H1 (cell line): ENCODE measurements at regions not wholly inside any gene's neighbourhood (a gene's known extent, or its start where the extent isn't known, plus 50 kb on each side); places are given as distances from the start of the nearest gene placed in this dataset.

Experiments used
- CTCF ChIA-PET: fragments of 300-600 bp; sonication (Branson Sonifier 250); formaldehyde crosslinking; loops from one replicate; lab custom pipeline; 2021; ENCODE audit not compliant: partially characterized antibody; lab: Charles Lee
- POLR2A ChIA-PET: fragments of 300-600 bp; sonication (Branson Sonifier 250); formaldehyde crosslinking; loops from one replicate; lab custom pipeline; 2021; ENCODE audit warnings: inconsistent platforms; ENCODE audit not compliant: partially characterized antibody; lab: Charles Lee
- DNase-seq, 2 experiments: peaks; one replicate each; pipeline versions ENCODE4 v3.0.0 to v3.0.0-alpha.2; 2010 to 2022; ENCODE audit warnings: low spot score in 2 of 2, low read depth in 1 of 2, mixed read lengths in 1 of 2
- FAIRE-seq: peaks from 2 replicates; lab custom pipeline; 2011; peaks lifted over from hg19 to GRCh38; lab: Jason Lieb, UNC
- H2AFZ ChIP-seq: 2 replicates; pipeline ENCODE4 v1.8.1; 2012; ENCODE audit warnings: low read length, inconsistent platforms
- H2AK5ac ChIP-seq: 2 replicates; pipeline ENCODE4 v1.6.1; 2013; ENCODE audit warnings: low read depth, low read length
- H2BK120ac ChIP-seq: replicated peaks from 2 replicates; pipeline ENCODE3; 2013; ENCODE audit warnings: low read depth, low read length, inconsistent platforms
- H2BK12ac ChIP-seq: 2 replicates; pipeline ENCODE4 v1.6.1; 2013; ENCODE audit warnings: low read depth, low read length
- H2BK15ac ChIP-seq: 2 replicates; pipeline ENCODE4 v1.6.1; 2013; ENCODE audit warnings: low read length
- H2BK20ac ChIP-seq: 2 replicates; pipeline ENCODE4 v1.6.1; 2013; ENCODE audit warnings: low read length
- H2BK5ac ChIP-seq: 2 replicates; pipeline ENCODE4 v1.6.1; 2013; ENCODE audit warnings: low read depth, low read length
- H3K14ac ChIP-seq: 2 replicates; pipeline ENCODE4 v1.6.1; 2013; ENCODE audit warnings: inconsistent platforms; ENCODE audit not compliant: insufficient read length
- H3K18ac ChIP-seq: 2 replicates; pipeline ENCODE4 v1.6.1; 2013; ENCODE audit warnings: low read length; ENCODE audit errors: extremely low read depth
- H3K23ac ChIP-seq: 2 replicates; pipeline ENCODE4 v1.6.1; 2013; ENCODE audit warnings: inconsistent platforms; ENCODE audit not compliant: insufficient read length
- H3K23me2 ChIP-seq: 2 replicates; pipeline ENCODE4 v1.6.1; 2013; ENCODE audit warnings: low read depth, low read length
- H3K27ac ChIP-seq: 2 replicates; pipeline ENCODE4 v1.6.1; 2011; ENCODE audit warnings: low read depth, low read length, inconsistent platforms
- H3K27me3 ChIP-seq, 4 experiments: replicated peaks in 1 of 4; 1 replicate in 1 of 4; 2 replicates in 3 of 4; pipeline versions ENCODE4 v1.6.1 to v1.8.1; 2011 to 2013; ENCODE audit warnings: low read length in 3 of 4, mild to moderate bottlenecking in 3 of 4, inconsistent platforms in 2 of 4, mixed read lengths in 2 of 4, moderate library complexity in 1 of 4; ENCODE audit not compliant: control insufficient read depth in 3 of 4, insufficient read depth in 3 of 4; ENCODE audit errors: extremely low read depth in 1 of 4
- H3K36me3 ChIP-seq, 4 experiments: 2 replicates each; pipeline versions ENCODE4 v1.6.1 to v1.8.1; 2011 to 2013; ENCODE audit warnings: mild to moderate bottlenecking in 4 of 4, low read length in 3 of 4, moderate library complexity in 2 of 4, control low read depth in 1 of 4, inconsistent platforms in 1 of 4; ENCODE audit not compliant: insufficient read depth in 4 of 4, control insufficient read depth in 2 of 4
- H3K4ac ChIP-seq: replicated peaks from 2 replicates; pipeline ENCODE3; 2013; ENCODE audit warnings: low read length, low read depth, mixed read lengths, inconsistent platforms; ENCODE audit not compliant: insufficient read length
- H3K4me1 ChIP-seq, 4 experiments: replicated peaks in 1 of 4; 1 replicate in 1 of 4; 2 replicates in 3 of 4; pipeline versions ENCODE4 v1.6.1 to v1.8.1; 2011 to 2013; ENCODE audit warnings: low read length in 3 of 4, inconsistent platforms in 2 of 4, mixed read lengths in 1 of 4; ENCODE audit not compliant: insufficient read depth in 4 of 4, control insufficient read depth in 3 of 4
- H3K4me2 ChIP-seq, 2 experiments: 2 replicates each; pipeline versions ENCODE4 v1.6.1 to v1.8.1; 2011 to 2013; ENCODE audit warnings: low read depth in 2 of 2, low read length in 2 of 2, control low read depth in 1 of 2, inconsistent platforms in 1 of 2, mild to moderate bottlenecking in 1 of 2; ENCODE audit not compliant: insufficient read depth in 1 of 2
- H3K4me3 ChIP-seq, 4 experiments: fragments of 200-600, 300-600 bp in 1 of 4; sonication (generic), shearing (Covaris generic), sonication (Bioruptor Twin) in 1 of 4; 2 replicates each; pipeline versions ENCODE4 v1.5.1 to v1.8.1; 2011 to 2016; ENCODE audit warnings: low read length in 4 of 4, low read depth in 3 of 4, control low read depth in 2 of 4, inconsistent platforms in 2 of 4, mild to moderate bottlenecking in 2 of 4, mixed read lengths in 1 of 4, moderate library complexity in 1 of 4; ENCODE audit not compliant: insufficient read depth in 2 of 4; ENCODE audit errors: extremely low read depth in 1 of 4
- H3K56ac ChIP-seq: replicated peaks from 2 replicates; pipeline ENCODE3; 2013; ENCODE audit warnings: low read depth, mild to moderate bottlenecking, mixed read lengths, low read length, inconsistent platforms; ENCODE audit not compliant: insufficient read length
- H3K79me1 ChIP-seq: 2 replicates; pipeline ENCODE4 v1.6.1; 2013; ENCODE audit warnings: low read depth, low read length, control low read depth
- H3K79me2 ChIP-seq, 2 experiments: 2 replicates each; pipeline versions ENCODE4 v1.6.1 to v1.8.1; 2012 to 2013; ENCODE audit warnings: low read length in 2 of 2, mild to moderate bottlenecking in 2 of 2, inconsistent platforms in 1 of 2; ENCODE audit not compliant: insufficient read depth in 2 of 2, control insufficient read depth in 1 of 2
- H3K9ac ChIP-seq, 4 experiments: replicated peaks in 1 of 4; 1 replicate in 1 of 4; 2 replicates in 3 of 4; pipeline versions ENCODE4 v1.6.1 to v1.8.1; 2011 to 2013; ENCODE audit warnings: low read depth in 3 of 4, low read length in 3 of 4, control low read depth in 2 of 4, mild to moderate bottlenecking in 2 of 4, moderate library complexity in 2 of 4, inconsistent platforms in 1 of 4; ENCODE audit errors: extremely low read depth in 1 of 4
- H3K9me3 ChIP-seq, 2 experiments: 2 replicates each; pipeline versions ENCODE4 v1.6.1 to v1.8.1; 2012 to 2013; ENCODE audit warnings: mild to moderate bottlenecking in 2 of 2, moderate library complexity in 2 of 2, control low read depth in 1 of 2, inconsistent platforms in 1 of 2, low read depth in 1 of 2, low read length in 1 of 2, mixed read lengths in 1 of 2; ENCODE audit not compliant: insufficient read depth in 2 of 2
- H4K20me1 ChIP-seq, 2 experiments: replicated peaks in 1 of 2; 2 replicates each; pipeline versions ENCODE3 to v1.8.1; 2011 to 2013; ENCODE audit warnings: inconsistent platforms in 2 of 2, low read length in 2 of 2, mild to moderate bottlenecking in 1 of 2; ENCODE audit not compliant: insufficient read depth in 2 of 2, control insufficient read depth in 1 of 2
- H4K5ac ChIP-seq: 2 replicates; pipeline ENCODE4 v1.6.1; 2013; ENCODE audit warnings: low read length, low read depth, mixed read lengths, inconsistent platforms; ENCODE audit not compliant: insufficient read length
- H4K8ac ChIP-seq: 2 replicates; pipeline ENCODE4 v1.8.0; 2013; ENCODE audit warnings: mild to moderate bottlenecking, moderate library complexity, low read length, inconsistent platforms; ENCODE audit not compliant: insufficient read depth; ENCODE audit errors: extremely low read depth
- H4K91ac ChIP-seq: replicated peaks from 2 replicates; pipeline ENCODE3; 2013; ENCODE audit warnings: low read length, mixed read lengths, inconsistent platforms; ENCODE audit not compliant: insufficient read length
- ATF3 ChIP-seq: IDR thresholded peaks from 2 replicates; pipeline ENCODE4 v1.6.1; 2011; ENCODE audit warnings: low read depth, mild to moderate bottlenecking, low read length; ENCODE audit not compliant: insufficient read depth
- BCL11A ChIP-seq, 2 experiments: IDR thresholded peaks; one replicate each; pipeline ENCODE4 v1.6.1; 2011; ENCODE audit warnings: low read depth in 2 of 2, low read length in 2 of 2, mild to moderate bottlenecking in 2 of 2
- EP300 ChIP-seq, 2 experiments: IDR thresholded peaks; 1 replicate in 1 of 2; 2 replicates in 1 of 2; pipeline ENCODE4 v1.6.1; 2011 to 2012; ENCODE audit warnings: low read depth in 2 of 2, low read length in 2 of 2, mild to moderate bottlenecking in 2 of 2, borderline replicate concordance in 1 of 2, inconsistent platforms in 1 of 2, moderate library complexity in 1 of 2
- HDAC2 ChIP-seq, 2 experiments: fragments of 300-600 bp in 1 of 2; sonication (generic) in 1 of 2; IDR thresholded peaks; 2 replicates each; pipeline ENCODE4 v1.6.1; 2011 to 2012; ENCODE audit warnings: low read depth in 2 of 2, low read length in 2 of 2, mild to moderate bottlenecking in 2 of 2, moderate library complexity in 2 of 2, borderline replicate concordance in 1 of 2, inconsistent platforms in 1 of 2
- JUN ChIP-seq: IDR thresholded peaks from 2 replicates; pipeline ENCODE4 v1.6.1; 2011; ENCODE audit warnings: low read depth, mild to moderate bottlenecking, improper control_type of control experiment, low read length
- NANOG ChIP-seq: IDR thresholded peaks from 2 replicates; pipeline ENCODE4 v1.6.1; 2011; ENCODE audit warnings: low read length, low read depth, mild to moderate bottlenecking, inconsistent platforms; ENCODE audit not compliant: insufficient read depth, poor library complexity, severe bottlenecking
- POLR2AphosphoS5 ChIP-seq: IDR thresholded peaks from 2 replicates; pipeline ENCODE4 v1.6.1; 2011; ENCODE audit warnings: low read depth, low read length
- RBBP5 ChIP-seq: IDR thresholded peaks from 2 replicates; pipeline ENCODE4 v1.7.1; 2012; ENCODE audit warnings: low read depth, mild to moderate bottlenecking, inconsistent platforms, low read length, moderate library complexity, borderline replicate concordance
- RNF2 ChIP-seq: fragments of 200-900, 300-1000 bp; sonication (generic); IDR thresholded peaks from 2 replicates; pipeline ENCODE4 v1.7.1; 2016; ENCODE audit warnings: borderline replicate concordance, low read depth, mild to moderate bottlenecking, antibody characterized with exemption, low read length; ENCODE audit not compliant: poor library complexity, severe bottlenecking; ENCODE audit errors: missing control alignments
- SIN3A ChIP-seq, 2 experiments: IDR thresholded peaks in 1 of 2; conservative IDR thresholded peaks in 1 of 2; 2 replicates each; pipeline ENCODE4 v1.6.1; 2011 to 2012; ENCODE audit warnings: low read length in 2 of 2, improper control_type of control experiment in 1 of 2, low read depth in 1 of 2, mild to moderate bottlenecking in 1 of 2
- TAF7 ChIP-seq: optimal IDR thresholded peaks from 2 replicates; pipeline ENCODE3; 2011; ENCODE audit warnings: low read depth, mild to moderate bottlenecking, inconsistent platforms, low read length, moderate library complexity, borderline replicate concordance
- TBP ChIP-seq: IDR thresholded peaks from 2 replicates; pipeline ENCODE4 v1.6.1; 2011; ENCODE audit warnings: low read depth, low read length, improper control_type of control experiment
- WGBS, 2 experiments: shearing (Covaris generic) in 1 of 2; methylation state at CpG; one replicate each; pipeline versions ENCODE4 v1.1.6 to v1.1.7; 2013 to 2015; ENCODE audit warnings: low lambda C conversion rate in 2 of 2, mixed read lengths in 2 of 2, inconsistent platforms in 1 of 2, low coverage in 1 of 2, missing lambda C conversion rate in 1 of 2; ENCODE audit not compliant: insufficient replicate concordance in 2 of 2, insufficient coverage in 1 of 2, insufficient read length in 1 of 2; ENCODE audit errors: extremely low coverage in 1 of 2, missing lambda C conversion rate in 1 of 2; 5-methylcytosine and 5-hydroxymethylcytosine counted together

- Histone ChIP-seq H2BK5ac (no peak overlapping the region), H3K23ac (no peak overlapping the region), H3K4me2 (no peak overlapping the region), H3K14ac (no peak overlapping the region), H2BK15ac (no peak overlapping the region), H3K4me1 (peaks cover 0 to 3% (median 1%) of the 10 kb centered on the region in 4 experiments; a peak in 3 of 7 replicates), H3K79me1 (no peaks in the 10 kb centered on the region), H3K79me2 (no peaks in the 10 kb centered on the region), H3K9ac (no peak overlapping the region), H4K91ac (no peak overlapping the region), H4K20me1 (no peaks in the 10 kb centered on the region), H3K9me3 (no peaks in the 10 kb centered on the region), H3K23me2 (no peaks in the 10 kb centered on the region), H3K4ac (no peak overlapping the region), H3K18ac (no peak overlapping the region), H2AFZ (no peak overlapping the region), H4K8ac (no peak overlapping the region), H3K56ac (no peak overlapping the region), H2BK12ac (no peak overlapping the region), H4K5ac (no peak overlapping the region), H2BK120ac (no peak overlapping the region), H3K27me3 (no peaks in the 10 kb centered on the region), H3K27ac (no peak overlapping the region), H2AK5ac (no peak overlapping the region), H3K36me3 (no peaks in the 10 kb centered on the region), H2BK20ac (no peak overlapping the region), H3K4me3 (no peak overlapping the region)
- ChIA-PET POLR2A (no interaction called here), CTCF (interaction anchor here (0.6 to 1.9 kb wide), 5 partner anchors 42 to 549 kb away, joined by 3 to 7 read pairs (median 3); no protein-coding TSS in a partner anchor)
- DNase-seq (no peak), FAIRE-seq (no peak)
- WGBS, 2 experiments: 94% methylated on average over 2 of the region's 2 CpGs; no CpG with 5 or more reads in 1 of the 2 experiments
- TF ChIP-seq RNF2 (no peak), POLR2AphosphoS5 (no peak), JUN (no peak), BCL11A (IDR thresholded peaks at IDR 0.05; ENCODE audit: low read depth in 2 of 2, low read length in 2 of 2) (no peak), RBBP5 (no peak), EP300 (IDR thresholded peaks at IDR 0.05; ENCODE audit: borderline replicate concordance in 1 of 2, low read depth in 2 of 2, low read length in 2 of 2) (no peak), NANOG (no peak), TBP (no peak), ATF3 (no peak), HDAC2 (IDR thresholded peaks at IDR 0.05; ENCODE audit: borderline replicate concordance in 1 of 2, low read depth in 2 of 2, low read length in 2 of 2) (no peak), SIN3A (conservative IDR thresholded peaks at IDR 0.05 in 1 of 2, IDR thresholded peaks at IDR 0.05 in 1 of 2; ENCODE audit: low read depth in 1 of 2, low read length in 2 of 2) (no peak), TAF7 (no peak)
Observed at GRCh38 chr2:40513201-40513600, 61.3 kb upstream of the SLC8A1 start.
